SK-N-SH treated with all-trans-retinoic acid at 6 μM for 48 hours (cell line): ENCODE measurements at regions not wholly inside any gene's neighbourhood (a gene's known extent, or its start where the extent isn't known, plus 50 kb on each side); places are given as distances from the start of the nearest gene placed in this dataset.

Source experiments
- ATAC-seq: fragments of 200-7000 bp; cut with Tn5 transposase; 3 replicates; pipeline ENCODE4 v1.9.1; 2020; ENCODE audit warnings: mild to moderate bottlenecking, moderate library complexity
- ARNTL ChIP-seq: fragments of 450-650 bp; formaldehyde crosslinking; IDR thresholded peaks from 2 replicates; pipeline ENCODE4 v1.5.0; 2020; ENCODE audit warnings: low read depth, mild to moderate bottlenecking, moderate library complexity, borderline replicate concordance
- BACH2 ChIP-seq: fragments of 250-450 bp; sonication (Bioruptor Pico); IDR thresholded peaks from 2 replicates; pipeline ENCODE4 v1.9.0; 2021; ENCODE audit warnings: mild to moderate bottlenecking, borderline replicate concordance
- CSDC2 ChIP-seq: fragments of 250-450 bp; sonication (Bioruptor Pico); IDR thresholded peaks from 2 replicates; pipeline ENCODE4 v1.5.0; 2020; ENCODE audit warnings: mild to moderate bottlenecking, moderate library complexity
- ESRRG ChIP-seq: fragments of 250-450 bp; sonication (Bioruptor Pico); IDR thresholded peaks from 2 replicates; pipeline ENCODE4 v1.6.1; 2021; ENCODE audit warnings: mild to moderate bottlenecking
- GLIS3 ChIP-seq: fragments of 250-450 bp; sonication (Bioruptor Pico); IDR thresholded peaks from 2 replicates; pipeline ENCODE4 v1.5.0; 2020; ENCODE audit warnings: mild to moderate bottlenecking, moderate library complexity
- ISL1 ChIP-seq: fragments of 250-450 bp; sonication (Bioruptor Pico); IDR thresholded peaks from 2 replicates; pipeline ENCODE4 v2.1.2; 2022; ENCODE audit warnings: mild to moderate bottlenecking, moderate library complexity
- OSR1 ChIP-seq: fragments of 250-450 bp; sonication (Bioruptor Pico); IDR thresholded peaks from 2 replicates; pipeline ENCODE4 v1.8.0; 2022; ENCODE audit warnings: moderate library complexity, mild to moderate bottlenecking, inconsistent platforms
- PATZ1 ChIP-seq: fragments of 250-450 bp; sonication (Bioruptor Pico); IDR thresholded peaks from 2 replicates; pipeline ENCODE4 v1.8.0; 2020; ENCODE audit warnings: mild to moderate bottlenecking, moderate library complexity, borderline replicate concordance
- POU6F1 ChIP-seq: fragments of 250-450 bp; sonication (Bioruptor Pico); IDR thresholded peaks from 2 replicates; pipeline ENCODE4 v1.8.0; 2021; ENCODE audit warnings: low read depth, mild to moderate bottlenecking, moderate library complexity, borderline replicate concordance
- PPARA ChIP-seq: fragments of 250-450 bp; sonication (Bioruptor Pico); IDR thresholded peaks from 2 replicates; pipeline ENCODE4 v1.5.0; 2020; ENCODE audit warnings: mild to moderate bottlenecking, borderline replicate concordance
- RARB ChIP-seq: fragments of 250-450 bp; sonication (Bioruptor Pico); IDR thresholded peaks from 2 replicates; pipeline ENCODE4 v1.8.0; 2021; ENCODE audit warnings: mild to moderate bottlenecking, moderate library complexity
- TCF4 ChIP-seq: fragments of 250-450 bp; sonication (Bioruptor Pico); IDR thresholded peaks from 2 replicates; pipeline ENCODE4 v1.8.0; 2021; ENCODE audit warnings: mild to moderate bottlenecking, moderate library complexity, borderline replicate concordance
- ZC3H10 ChIP-seq: fragments of 250-450 bp; sonication (Bioruptor Pico); IDR thresholded peaks from 2 replicates; pipeline ENCODE4 v1.5.1; 2021; ENCODE audit warnings: mild to moderate bottlenecking, moderate library complexity
- ZFP3 ChIP-seq: fragments of 250-450 bp; sonication (Bioruptor Pico); IDR thresholded peaks from 2 replicates; pipeline ENCODE4 v1.5.0; 2020; ENCODE audit warnings: mild to moderate bottlenecking, moderate library complexity
- ZFP30 ChIP-seq: fragments of 450-650 bp; formaldehyde crosslinking; IDR thresholded peaks from 2 replicates; pipeline ENCODE4 v1.5.0; 2022; ENCODE audit warnings: mild to moderate bottlenecking, moderate library complexity
- ZNF565 ChIP-seq: fragments of 450-650 bp; formaldehyde crosslinking; conservative IDR thresholded peaks from 2 replicates; pipeline ENCODE4 v1.5.0; 2020; ENCODE audit warnings: low read depth, mild to moderate bottlenecking, moderate library complexity
- ZNF70 ChIP-seq: fragments of 450-650 bp; formaldehyde crosslinking; IDR thresholded peaks from 2 replicates; pipeline ENCODE4 v1.5.0; 2020; ENCODE audit warnings: mild to moderate bottlenecking, moderate library complexity
- ZNF8 ChIP-seq: fragments of 450-650 bp; formaldehyde crosslinking; IDR thresholded peaks from 2 replicates; pipeline ENCODE4 v1.5.0; 2020; ENCODE audit warnings: mild to moderate bottlenecking, moderate library complexity
- TF ChIP-seq, protein P1 (sequence below): fragments of 250-450 bp; sonication (Bioruptor Pico); IDR thresholded peaks from 2 replicates; pipeline ENCODE4 v1.5.0; 2020; ENCODE audit warnings: mild to moderate bottlenecking, moderate library complexity
- TF ChIP-seq, protein P2 (sequence below): fragments of 250-450 bp; sonication (Bioruptor Pico); IDR thresholded peaks from 2 replicates; pipeline ENCODE4 v1.5.1; 2021; ENCODE audit warnings: mild to moderate bottlenecking, moderate library complexity

DNA sequence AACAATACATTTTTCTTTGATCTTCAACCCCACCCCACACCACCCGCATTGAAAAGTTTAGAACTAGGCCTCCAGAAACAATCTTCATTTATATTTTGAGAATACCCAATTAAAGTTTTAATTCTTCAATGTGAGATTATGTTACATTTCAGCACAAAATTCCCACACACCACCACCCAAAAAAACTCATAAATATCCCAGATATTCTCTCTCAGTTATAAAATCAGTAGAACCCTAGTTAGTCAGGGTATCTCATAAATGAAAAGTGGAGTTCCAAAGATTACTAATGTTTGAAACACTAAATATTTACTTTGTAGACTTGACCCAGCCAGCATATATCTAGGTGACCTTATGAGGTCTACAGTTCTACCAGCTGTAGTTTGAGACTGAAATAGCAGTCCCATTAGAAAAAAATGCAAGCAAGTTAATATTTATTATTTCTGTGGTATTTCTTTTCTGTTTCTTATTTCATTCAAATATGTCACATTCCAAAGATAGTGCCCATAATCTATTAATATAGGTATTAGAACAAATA, 371.0 kb downstream of the TENT5A start:
- no peak for TF ChIP-seq ZC3H10 (CRISPR knock-in tag)
- TF ChIP-seq PATZ1 (CRISPR knock-in tag), result no peak
- no peak for TF ChIP-seq ZNF70 (CRISPR knock-in tag)
- no peak for TF ChIP-seq POU6F1
- TF ChIP-seq GLIS3 (CRISPR knock-in tag), result no peak
- TF ChIP-seq ZFP3 (CRISPR knock-in tag), result no peak
- no peak for TF ChIP-seq PPARA (CRISPR knock-in tag)
- no peak for TF ChIP-seq ZNF565 (CRISPR knock-in tag)
- ATAC-seq, result no peak

- TF ChIP-seq ESRRG, result no peak
- TF ChIP-seq ZC3H10 (CRISPR knock-in tag), result no peak
- no peak for TF ChIP-seq PATZ1 (CRISPR knock-in tag)
- no peak for TF ChIP-seq OSR1 (CRISPR knock-in tag)
- ATAC-seq, result no peak
These were observed 371.7 kb downstream of the TENT5A start for GRCh38 chr6:81380718-81381338.

DNA sequence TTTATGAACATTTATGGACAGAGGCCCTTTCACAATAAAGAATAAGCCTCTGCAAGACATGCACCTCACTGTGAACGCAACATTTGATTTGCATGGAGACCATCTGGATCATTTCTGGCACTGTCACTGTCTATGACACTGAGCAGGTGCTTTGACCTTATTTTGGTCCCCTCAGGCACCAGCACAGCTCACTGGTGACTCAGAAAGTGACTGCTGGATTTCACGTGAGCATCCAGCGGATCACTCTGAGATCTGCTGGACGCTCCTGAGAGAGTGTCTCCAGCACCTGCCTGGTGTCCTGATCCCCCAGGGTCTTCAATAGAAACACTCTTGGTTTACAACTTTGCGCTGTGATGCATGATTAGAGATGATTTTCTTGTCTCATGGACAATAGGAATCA, 375.7 kb downstream of the TENT5A start:
- TF ChIP-seq ESRRG, result no peak
- no peak for TF ChIP-seq POU6F1
- TF ChIP-seq OSR1 (CRISPR knock-in tag), result no peak
- TF ChIP-seq ZFP3 (CRISPR knock-in tag), result no peak
- TF ChIP-seq ISL1 (CRISPR knock-in tag), result no peak
- no peak for TF ChIP-seq ZC3H10 (CRISPR knock-in tag)
- TF ChIP-seq, protein P1, sequence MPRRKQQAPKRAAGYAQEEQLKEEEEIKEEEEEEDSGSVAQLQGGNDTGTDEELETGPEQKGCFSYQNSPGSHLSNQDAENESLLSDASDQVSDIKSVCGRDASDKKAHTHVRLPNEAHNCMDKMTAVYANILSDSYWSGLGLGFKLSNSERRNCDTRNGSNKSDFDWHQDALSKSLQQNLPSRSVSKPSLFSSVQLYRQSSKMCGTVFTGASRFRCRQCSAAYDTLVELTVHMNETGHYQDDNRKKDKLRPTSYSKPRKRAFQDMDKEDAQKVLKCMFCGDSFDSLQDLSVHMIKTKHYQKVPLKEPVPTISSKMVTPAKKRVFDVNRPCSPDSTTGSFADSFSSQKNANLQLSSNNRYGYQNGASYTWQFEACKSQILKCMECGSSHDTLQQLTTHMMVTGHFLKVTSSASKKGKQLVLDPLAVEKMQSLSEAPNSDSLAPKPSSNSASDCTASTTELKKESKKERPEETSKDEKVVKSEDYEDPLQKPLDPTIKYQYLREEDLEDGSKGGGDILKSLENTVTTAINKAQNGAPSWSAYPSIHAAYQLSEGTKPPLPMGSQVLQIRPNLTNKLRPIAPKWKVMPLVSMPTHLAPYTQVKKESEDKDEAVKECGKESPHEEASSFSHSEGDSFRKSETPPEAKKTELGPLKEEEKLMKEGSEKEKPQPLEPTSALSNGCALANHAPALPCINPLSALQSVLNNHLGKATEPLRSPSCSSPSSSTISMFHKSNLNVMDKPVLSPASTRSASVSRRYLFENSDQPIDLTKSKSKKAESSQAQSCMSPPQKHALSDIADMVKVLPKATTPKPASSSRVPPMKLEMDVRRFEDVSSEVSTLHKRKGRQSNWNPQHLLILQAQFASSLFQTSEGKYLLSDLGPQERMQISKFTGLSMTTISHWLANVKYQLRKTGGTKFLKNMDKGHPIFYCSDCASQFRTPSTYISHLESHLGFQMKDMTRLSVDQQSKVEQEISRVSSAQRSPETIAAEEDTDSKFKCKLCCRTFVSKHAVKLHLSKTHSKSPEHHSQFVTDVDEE (CRISPR knock-in tag), result no peak
- TF ChIP-seq ZNF8, result no peak
- TF ChIP-seq ZNF70 (CRISPR knock-in tag), result no peak
- no peak for TF ChIP-seq GLIS3 (CRISPR knock-in tag)
- TF ChIP-seq ARNTL (CRISPR knock-in tag), result no peak
- no peak for TF ChIP-seq CSDC2 (CRISPR knock-in tag)
- no peak for TF ChIP-seq ZFP30 (CRISPR knock-in tag)
- TF ChIP-seq, protein P2, sequence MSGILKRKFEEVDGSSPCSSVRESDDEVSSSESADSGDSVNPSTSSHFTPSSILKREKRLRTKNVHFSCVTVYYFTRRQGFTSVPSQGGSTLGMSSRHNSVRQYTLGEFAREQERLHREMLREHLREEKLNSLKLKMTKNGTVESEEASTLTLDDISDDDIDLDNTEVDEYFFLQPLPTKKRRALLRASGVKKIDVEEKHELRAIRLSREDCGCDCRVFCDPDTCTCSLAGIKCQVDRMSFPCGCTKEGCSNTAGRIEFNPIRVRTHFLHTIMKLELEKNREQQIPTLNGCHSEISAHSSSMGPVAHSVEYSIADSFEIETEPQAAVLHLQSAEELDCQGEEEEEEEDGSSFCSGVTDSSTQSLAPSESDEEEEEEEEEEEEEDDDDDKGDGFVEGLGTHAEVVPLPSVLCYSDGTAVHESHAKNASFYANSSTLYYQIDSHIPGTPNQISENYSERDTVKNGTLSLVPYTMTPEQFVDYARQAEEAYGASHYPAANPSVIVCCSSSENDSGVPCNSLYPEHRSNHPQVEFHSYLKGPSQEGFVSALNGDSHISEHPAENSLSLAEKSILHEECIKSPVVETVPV (CRISPR knock-in tag), result no peak
- TF ChIP-seq RARB, result no peak
- no peak for TF ChIP-seq TCF4 (CRISPR knock-in tag)
- no peak for TF ChIP-seq BACH2 (CRISPR knock-in tag)
- no peak for TF ChIP-seq PPARA (CRISPR knock-in tag)
- no peak for ATAC-seq
